K562 (cell line): ENCODE measurements at regions not wholly inside any gene's neighbourhood (a gene's known extent, or its start where the extent isn't known, plus 50 kb on each side); places are given as distances from the start of the nearest gene placed in this dataset.

Experiments
- ATAC-seq: fragments of 200-7000 bp; cut with Tn5 transposase; 3 replicates; pipeline ENCODE4 v1.9.1; 2020; ENCODE audit warnings: moderate library complexity
- BruUV-seq: library from RNA; stranded (reverse); fragments of 400-500 nt; replicated peaks from 2 replicates; lab custom pipeline; 2021; lab: Mats Ljungman, UMichigan
- CTCF ChIA-PET: fragments of 300-600 bp; formaldehyde crosslinking; extraction: SDS; loops from one replicate; lab custom pipeline; 2021; ENCODE audit warnings: low intra/inter-chr PET ratio; lab: Yijun Ruan, JAX
- POLR2A ChIA-PET: fragments of 300-600, 350-650 bp; sonication (Branson Sonifier 250); formaldehyde crosslinking; extraction: SDS; loops from one replicate; lab custom pipeline; 2021; ENCODE audit warnings: antibody characterized with exemption, inconsistent platforms; lab: Yijun Ruan, JAX
- DNase-seq, 4 experiments: peaks; one replicate each; pipeline versions ENCODE4 v3.0.0 to v3.0.0-alpha.2; 2011 to 2018; ENCODE audit warnings: low spot score in 3 of 4, mixed read lengths in 3 of 4; ENCODE audit errors: extremely low read depth in 1 of 4
- FAIRE-seq: peaks from 2 replicates; lab custom pipeline; 2011; peaks lifted over from hg19 to GRCh38; lab: Jason Lieb, UNC
- H2AFZ ChIP-seq: 2 replicates; pipeline ENCODE4 v1.6.0; 2011; ENCODE audit warnings: low read depth, low read length, control low read depth, inconsistent platforms
- H3K27ac ChIP-seq: fragments of 200-600 bp; 3 replicates; pipeline ENCODE4 v1.8.0; 2011; ENCODE audit warnings: low read depth, mild to moderate bottlenecking, control low read depth, inconsistent platforms, low read length, moderate library complexity, mixed read lengths; ENCODE audit errors: extremely low read depth
- H3K27me3 ChIP-seq, 2 experiments: fragments of 300-600 bp in 1 of 2; 2 replicates in 1 of 2; 3 replicates in 1 of 2; pipeline versions ENCODE4 v1.6.0 to v1.8.0; 2011; ENCODE audit warnings: inconsistent platforms in 2 of 2, low read length in 2 of 2, mild to moderate bottlenecking in 1 of 2, mixed read lengths in 1 of 2, moderate library complexity in 1 of 2; ENCODE audit not compliant: control insufficient read depth in 2 of 2, insufficient read depth in 2 of 2
- H3K36me3 ChIP-seq: fragments of 300-600 bp; 3 replicates; pipeline ENCODE4 v1.8.0; 2011; ENCODE audit warnings: mild to moderate bottlenecking, low read length, inconsistent platforms; ENCODE audit not compliant: control insufficient read depth, insufficient read depth
- H3K4me1 ChIP-seq, 2 experiments: fragments of 200-600 bp in 1 of 2; replicated peaks in 1 of 2; 2 replicates in 1 of 2; 3 replicates in 1 of 2; pipeline versions ENCODE4 v1.5.1 to v1.8.0; 2011; ENCODE audit warnings: inconsistent platforms in 2 of 2, low read length in 2 of 2, mild to moderate bottlenecking in 1 of 2, mixed read lengths in 1 of 2, moderate library complexity in 1 of 2; ENCODE audit not compliant: control insufficient read depth in 2 of 2, insufficient read depth in 2 of 2
- H3K4me2 ChIP-seq: 2 replicates; pipeline ENCODE4 v1.6.1; 2011; ENCODE audit warnings: low read length, control low read depth, inconsistent platforms, mixed read lengths; ENCODE audit not compliant: insufficient read depth
- H3K4me3 ChIP-seq: fragments of 200-600 bp; sonication (generic), shearing (Covaris generic); 2 replicates; pipeline ENCODE4 v1.5.1; 2016; ENCODE audit warnings: control low read depth, inconsistent platforms
- H3K79me2 ChIP-seq: fragments of 200-600 bp; 3 replicates; pipeline ENCODE4 v1.8.0; 2011; ENCODE audit warnings: low read length, inconsistent platforms; ENCODE audit not compliant: control insufficient read depth, insufficient read depth
- H3K9ac ChIP-seq, 2 experiments: 2 replicates each; pipeline versions ENCODE4 v1.6.0 to v1.6.1; 2011; ENCODE audit warnings: low read depth in 2 of 2, low read length in 2 of 2, control low read depth in 1 of 2, inconsistent platforms in 1 of 2, mild to moderate bottlenecking in 1 of 2, mixed read lengths in 1 of 2; ENCODE audit not compliant: insufficient read depth in 1 of 2
- H3K9me1 ChIP-seq: one replicate; pipeline ENCODE4 v1.6.0; 2011; ENCODE audit warnings: inconsistent platforms, mild to moderate bottlenecking, low read length, moderate library complexity; ENCODE audit not compliant: control insufficient read depth, insufficient read depth
- H3K9me3 ChIP-seq: replicated peaks from 2 replicates; pipeline ENCODE4 v1.5.1; 2011; ENCODE audit warnings: low read depth, low read length, inconsistent platforms; ENCODE audit not compliant: control insufficient read depth, insufficient read depth
- H4K20me1 ChIP-seq: replicated peaks from 2 replicates; pipeline ENCODE4 v1.6.1; 2011; ENCODE audit warnings: low read length, inconsistent platforms, mixed read lengths; ENCODE audit not compliant: control insufficient read depth, insufficient read depth
- CBX8 ChIP-seq: fragments of 200-600 bp; sonication (generic); IDR thresholded peaks from 2 replicates; pipeline ENCODE4 v1.6.1; 2012; ENCODE audit warnings: borderline replicate concordance, mixed run types, low read depth, mild to moderate bottlenecking, moderate library complexity, mixed read lengths, low read length, control low read depth, inconsistent platforms; ENCODE audit not compliant: poor library complexity, severe bottlenecking; ENCODE audit errors: extremely low read depth
- CREM ChIP-seq: IDR thresholded peaks from 2 replicates; pipeline ENCODE4 v1.6.1; 2014; ENCODE audit warnings: antibody characterized with exemption, low read depth
- MCM7 ChIP-seq, 2 experiments: fragments of 450-650 bp; IDR thresholded peaks; 2 replicates each; pipeline ENCODE4 v1.6.1; 2016 to 2018
- POLR2A ChIP-seq: fragments of 450-650 bp; conservative IDR thresholded peaks from 2 replicates; pipeline ENCODE4 v1.6.1; 2016
- RBM15 ChIP-seq: fragments of 200-400 bp; formaldehyde crosslinking; IDR thresholded peaks from 2 replicates; pipeline ENCODE4 v1.6.1; 2018; ENCODE audit warnings: mild to moderate bottlenecking, low read length, moderate library complexity; ENCODE audit not compliant: insufficient read depth
- TAF15 ChIP-seq: fragments of 200-400 bp; formaldehyde crosslinking; IDR thresholded peaks from 2 replicates; pipeline ENCODE4 v1.6.1; 2017; ENCODE audit warnings: mild to moderate bottlenecking, low read depth, low read length, moderate library complexity
- TEAD4 ChIP-seq, 2 experiments: sonication (generic) in 1 of 2; formaldehyde crosslinking in 1 of 2; IDR thresholded peaks; 2 replicates each; pipeline versions ENCODE4 v1.6.1 to v1.8.0; 2012 to 2022; ENCODE audit warnings: borderline replicate concordance in 1 of 2, inconsistent platforms in 1 of 2, low read length in 1 of 2, mild to moderate bottlenecking in 1 of 2, missing genetic modification reagents in 1 of 2
- THAP7 ChIP-seq: fragments of 250-450 bp; sonication (Bioruptor Pico); IDR thresholded peaks from 2 replicates; pipeline ENCODE4 v1.5.0; 2021
- U2AF2 ChIP-seq: fragments of 200-400 bp; formaldehyde crosslinking; optimal IDR thresholded peaks from 2 replicates; pipeline ENCODE3; 2017; ENCODE audit warnings: low read depth, mild to moderate bottlenecking, low read length
- ZBTB17 ChIP-seq: fragments of 450-650 bp; formaldehyde crosslinking; IDR thresholded peaks from 2 replicates; pipeline ENCODE4 v1.4.0; 2020; ENCODE audit warnings: mild to moderate bottlenecking
- ZBTB8A ChIP-seq: fragments of 450-650 bp; IDR thresholded peaks from 2 replicates; pipeline ENCODE4 v1.6.1; 2018; ENCODE audit warnings: mild to moderate bottlenecking, moderate library complexity; ENCODE audit not compliant: partially characterized antibody
- ZC3H4 ChIP-seq: sonication (generic); formaldehyde crosslinking; IDR thresholded peaks from 2 replicates; pipeline ENCODE4 v1.9.0; 2021; ENCODE audit warnings: missing genetic modification reagents, borderline replicate concordance
- ZNF311 ChIP-seq: fragments of 250-450 bp; sonication (Bioruptor Pico); IDR thresholded peaks from 2 replicates; pipeline ENCODE4 v1.4.0; 2020; ENCODE audit warnings: mild to moderate bottlenecking, moderate library complexity
- ZNF551 ChIP-seq: fragments of 250-450 bp; sonication (Bioruptor Pico); IDR thresholded peaks from 2 replicates; pipeline ENCODE4 v1.5.0; 2021; ENCODE audit warnings: mild to moderate bottlenecking, moderate library complexity
- ZNF561 ChIP-seq: fragments of 450-650 bp; formaldehyde crosslinking; conservative IDR thresholded peaks from 2 replicates; pipeline ENCODE4 v1.4.0; 2020; ENCODE audit warnings: mild to moderate bottlenecking, moderate library complexity
- in situ Hi-C: fragments of 300-500 bp; cut with MboI; formaldehyde crosslinking; loops from 4 replicates; pipeline ENCODE4 v1.15.0; 2018; ENCODE audit warnings: inconsistent platforms, mixed read lengths
- intact Hi-C: fragments of 100-400 bp; cut with micrococcal nuclease; formaldehyde crosslinking; loops from 2 replicates; pipeline ENCODE4 v1.14.2; 2022
- TF ChIP-seq, protein P1 (sequence below): sonication (generic); formaldehyde crosslinking; IDR thresholded peaks from 2 replicates; pipeline ENCODE4 v1.8.0; 2022; ENCODE audit warnings: missing genetic modification reagents, mild to moderate bottlenecking, moderate library complexity, borderline replicate concordance

DNA sequence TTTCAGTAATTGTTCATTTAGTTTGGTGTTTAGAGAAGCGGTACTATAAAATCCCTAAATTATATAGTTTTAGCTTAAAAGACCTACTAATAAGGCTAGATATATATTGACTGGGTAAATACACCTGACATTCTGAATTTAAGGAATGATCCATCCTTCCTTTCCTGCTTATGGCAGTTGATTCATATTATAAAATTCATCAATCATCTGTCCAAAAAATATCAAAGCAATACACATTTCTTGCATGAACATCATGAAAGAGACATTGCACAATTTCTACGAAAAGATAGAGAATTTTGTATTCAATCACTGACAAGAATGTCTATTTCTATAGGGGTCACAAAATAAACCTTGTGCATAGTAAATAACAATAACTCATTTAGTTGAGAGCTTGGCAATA is 514.9 kb downstream of the SLITRK6 start (continued):
- TF ChIP-seq ZBTB8A (no peak), U2AF2 (no peak)
- TF ChIP-seq, all 486 proteins: peak for 0

- CTCF ChIA-PET: no interaction called here
- no peaks in the 10 kb centered on the region for H3K9me1 ChIP-seq
- no peaks in the 10 kb centered on the region for H3K36me3 ChIP-seq
- DNase-seq (no peak), FAIRE-seq (no peak), ATAC-seq (no peak)
- TF ChIP-seq ZNF561 (CRISPR knock-in tag) (no peak), THAP7 (CRISPR knock-in tag) (no peak), TEAD4 (IDR thresholded peaks at IDR 0.05; ENCODE audit: low read length) (no peak), TEAD4 (CRISPR knock-in tag; IDR thresholded peaks at IDR 0.05; ENCODE audit: borderline replicate concordance) (no peak), RBM15 (no peak), MCM7 (IDR thresholded peaks at IDR 0.05) (no peak), ZNF311 (CRISPR knock-in tag) (no peak), ZC3H4 (no peak), TAF15 (no peak), ZNF551 (no peak), POLR2A (no peak), CBX8 (no peak), CREM (no peak), ZBTB17 (CRISPR knock-in tag) (no peak)
- TF ChIP-seq, protein P1, sequence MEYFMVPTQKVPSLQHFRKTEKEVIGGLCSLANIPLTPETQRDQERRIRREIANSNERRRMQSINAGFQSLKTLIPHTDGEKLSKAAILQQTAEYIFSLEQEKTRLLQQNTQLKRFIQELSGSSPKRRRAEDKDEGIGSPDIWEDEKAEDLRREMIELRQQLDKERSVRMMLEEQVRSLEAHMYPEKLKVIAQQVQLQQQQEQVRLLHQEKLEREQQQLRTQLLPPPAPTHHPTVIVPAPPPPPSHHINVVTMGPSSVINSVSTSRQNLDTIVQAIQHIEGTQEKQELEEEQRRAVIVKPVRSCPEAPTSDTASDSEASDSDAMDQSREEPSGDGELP: no peak
- H3K4me1 ChIP-seq: no peaks in the 10 kb centered on the region
- intact Hi-C loops: no loop called here
- no peak overlapping the region for H3K4me3 ChIP-seq
- no peak overlapping the region for H2AFZ ChIP-seq
- H4K20me1 ChIP-seq: no peaks in the 10 kb centered on the region
- no peak overlapping the region for H3K4me2 ChIP-seq
- H3K9ac ChIP-seq: no peak overlapping the region
- in situ Hi-C loops: no loop called here
- POLR2A ChIA-PET: no interaction called here
- H3K27me3 ChIP-seq: no peaks in the 10 kb centered on the region
- no peaks in the 10 kb centered on the region for H3K9me3 ChIP-seq
- H3K79me2 ChIP-seq: no peaks in the 10 kb centered on the region
- BruUV-seq: no TSS peak
- no peak overlapping the region for H3K27ac ChIP-seq
Measured at GRCh38 chr13:85283408-85283807, 515.8 kb downstream of the SLITRK6 start.
